HL-60/S4 treated with retinoic acid at 250 ng/mL for 4 days and 3 days (cell line): ENCODE measurements at regions not wholly inside any gene's neighbourhood (a gene's known extent, or its start where the extent isn't known, plus 50 kb on each side); places are given as distances from the start of the nearest gene placed in this dataset.
"Not testable (repeated sequence)": the region's sequence is repeated elsewhere in the genome, so short reads cannot be mapped to it uniquely, and the experiment has no call there.

Source experiments
- in situ Hi-C: fragments of 300-500 bp; cut with MboI; formaldehyde crosslinking; loops from 2 replicates; pipeline ENCODE4 v1.7.0; 2022; ENCODE audit warnings: low sequenced_read_pairs

- in situ Hi-C loops, result no loop called here
These were observed 402.0 kb upstream of the TNRC6C start for GRCh38 chr17:77556383-77557061.

GRCh38 chr17:77558846-77559626 lies 399.5 kb upstream of the TNRC6C start:
- in situ Hi-C loops, result no loop called here

- in situ Hi-C loops, result no loop called here
These were observed 398.1 kb upstream of the TNRC6C start for GRCh38 chr17:77560381-77560780.

- in situ Hi-C loops, result no loop called here
These were observed 397.7 kb upstream of the TNRC6C start for GRCh38 chr17:77560841-77561240.

- in situ Hi-C loops, result not testable (repeated sequence)
These were observed 396.1 kb upstream of the TNRC6C start for GRCh38 chr17:77562361-77562760.

GRCh38 chr17:77563439-77564102 lies 394.9 kb upstream of the TNRC6C start:
- in situ Hi-C loops, result no loop called here

- in situ Hi-C loops, result no loop called here
These were observed 394.1 kb upstream of the TNRC6C start for GRCh38 chr17:77564278-77564920.

GRCh38 chr17:77565166-77565565 lies 393.3 kb upstream of the TNRC6C start:
- in situ Hi-C loops, result no loop called here

- in situ Hi-C loops, result no loop called here
These were observed 392.4 kb upstream of the TNRC6C start for GRCh38 chr17:77566151-77566550.

GRCh38 chr17:77566566-77567138 lies 391.9 kb upstream of the TNRC6C start:
- in situ Hi-C loops, result no loop called here

- in situ Hi-C loops, result no loop called here
These were observed 390.0 kb upstream of the TNRC6C start for GRCh38 chr17:77568540-77568939.

- in situ Hi-C loops, result no loop called here
These were observed 388.5 kb upstream of the TNRC6C start for GRCh38 chr17:77569846-77570564.

- in situ Hi-C loops, result no loop called here
These were observed 388.0 kb upstream of the TNRC6C start for GRCh38 chr17:77570565-77570898.

- in situ Hi-C loops, result no loop called here
These were observed 387.1 kb upstream of the TNRC6C start for GRCh38 chr17:77571155-77571981.

- in situ Hi-C loops, result no loop called here
These were observed 386.4 kb upstream of the TNRC6C start for GRCh38 chr17:77572065-77572601.

- in situ Hi-C loops, result no loop called here
These were observed 385.7 kb upstream of the TNRC6C start for GRCh38 chr17:77572851-77573250.

- in situ Hi-C loops, result no loop called here
These were observed 381.0 kb upstream of the TNRC6C start for GRCh38 chr17:77577491-77577890.

- in situ Hi-C loops, result no loop called here
These were observed 379.4 kb upstream of the TNRC6C start for GRCh38 chr17:77579131-77579530.

- in situ Hi-C loops, result no loop called here
These were observed 378.8 kb upstream of the TNRC6C start for GRCh38 chr17:77579682-77580081.
